ENCODE measurements at regions not wholly inside any gene's neighbourhood (a gene's known extent, or its start where the extent isn't known, plus 50 kb on each side); places are given as distances from the start of the nearest gene placed in this dataset.

DNA sequence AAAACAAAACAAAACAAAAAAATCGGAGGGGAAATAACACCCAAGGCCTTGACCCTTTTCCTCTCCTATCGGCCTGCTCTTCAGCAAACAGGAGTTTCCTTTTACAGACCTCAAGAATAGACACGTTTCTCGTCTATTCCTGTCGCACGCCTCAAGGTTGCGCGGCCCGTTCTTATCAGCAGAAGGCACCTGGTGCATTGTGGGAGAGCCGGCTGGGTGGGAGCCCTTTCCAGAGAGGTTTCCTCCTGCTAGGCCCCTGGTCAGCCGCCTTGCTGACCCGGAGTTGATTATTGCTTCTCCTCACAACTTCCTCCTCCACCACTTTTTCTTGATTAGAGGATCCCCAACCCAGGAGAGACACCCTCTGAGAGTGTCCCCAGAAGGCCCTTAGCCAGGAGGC lies 497.3 kb downstream of the MIAT start:
- TF ChIP-seq, protein P1, sequence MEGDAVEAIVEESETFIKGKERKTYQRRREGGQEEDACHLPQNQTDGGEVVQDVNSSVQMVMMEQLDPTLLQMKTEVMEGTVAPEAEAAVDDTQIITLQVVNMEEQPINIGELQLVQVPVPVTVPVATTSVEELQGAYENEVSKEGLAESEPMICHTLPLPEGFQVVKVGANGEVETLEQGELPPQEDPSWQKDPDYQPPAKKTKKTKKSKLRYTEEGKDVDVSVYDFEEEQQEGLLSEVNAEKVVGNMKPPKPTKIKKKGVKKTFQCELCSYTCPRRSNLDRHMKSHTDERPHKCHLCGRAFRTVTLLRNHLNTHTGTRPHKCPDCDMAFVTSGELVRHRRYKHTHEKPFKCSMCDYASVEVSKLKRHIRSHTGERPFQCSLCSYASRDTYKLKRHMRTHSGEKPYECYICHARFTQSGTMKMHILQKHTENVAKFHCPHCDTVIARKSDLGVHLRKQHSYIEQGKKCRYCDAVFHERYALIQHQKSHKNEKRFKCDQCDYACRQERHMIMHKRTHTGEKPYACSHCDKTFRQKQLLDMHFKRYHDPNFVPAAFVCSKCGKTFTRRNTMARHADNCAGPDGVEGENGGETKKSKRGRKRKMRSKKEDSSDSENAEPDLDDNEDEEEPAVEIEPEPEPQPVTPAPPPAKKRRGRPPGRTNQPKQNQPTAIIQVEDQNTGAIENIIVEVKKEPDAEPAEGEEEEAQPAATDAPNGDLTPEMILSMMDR (IDR thresholded peaks at IDR 0.05 in 4 of 5, conservative IDR thresholded peaks at IDR 0.05 in 1 of 5), result no peak
- TF ChIP-seq POLR2A (IDR thresholded peaks at IDR 0.05), result no peak

Measured in gastrocnemius medialis (tissue), 4 donors.